ENCODE measurements at regions not wholly inside any gene's neighbourhood (a gene's known extent, or its start where the extent isn't known, plus 50 kb on each side); places are given as distances from the start of the nearest gene placed in this dataset.

DNA sequence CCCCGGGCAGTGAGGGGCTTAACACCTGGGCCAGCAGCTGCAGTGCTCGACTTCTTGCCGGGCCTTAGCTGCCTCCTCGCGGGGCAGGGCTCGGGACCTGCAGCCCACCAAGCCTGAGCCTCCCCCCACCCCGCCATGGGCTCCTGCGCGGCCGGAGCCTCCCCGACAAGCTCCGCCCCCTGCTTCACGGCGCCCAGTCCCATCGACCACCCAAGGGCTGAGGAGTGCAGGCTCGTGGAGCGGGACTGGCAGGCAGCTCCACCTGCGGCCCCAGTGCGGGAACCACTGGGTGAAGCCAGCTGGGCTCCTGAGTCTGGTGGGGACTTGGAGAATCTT is 67.8 kb upstream of the NR5A2 start:
- Histone ChIP-seq H3K36me3 (ENCODE audit: insufficient read depth, low read length) (no peaks in the 10 kb centered on the region), H3K9ac (ENCODE audit: low read depth, low read length) (no peak overlapping the region), H3K9me3 (ENCODE audit: control insufficient read depth, insufficient read depth, low read length) (no peaks in the 10 kb centered on the region), H3K4me1 (ENCODE audit: insufficient read depth, low read length) (no peaks in the 10 kb centered on the region)

- Histone ChIP-seq H3K36me3 (ENCODE audit: insufficient read depth, low read length) (no peaks in the 10 kb centered on the region), H3K4me1 (ENCODE audit: insufficient read depth, low read length) (no peaks in the 10 kb centered on the region), H3K9ac (ENCODE audit: low read depth, low read length) (no peak overlapping the region), H3K9me3 (ENCODE audit: control insufficient read depth, insufficient read depth, low read length) (no peaks in the 10 kb centered on the region)
Observed at GRCh38 chr1:199970125-199970524, 57.4 kb upstream of the NR5A2 start.

GRCh38 chr1:199976496-199977144 is 50.9 kb upstream of the NR5A2 start:
- Histone ChIP-seq H3K9me3 (ENCODE audit: control insufficient read depth, insufficient read depth, low read length) (no peaks in the 10 kb centered on the region), H3K4me1 (ENCODE audit: insufficient read depth, low read length) (peaks cover 11% of the 10 kb centered on the region; the same call in 1 of the 2 replicates), H3K36me3 (ENCODE audit: insufficient read depth, low read length) (no peaks in the 10 kb centered on the region), H3K9ac (ENCODE audit: low read depth, low read length) (no peak overlapping the region)
